ENCODE measurements at regions not wholly inside any gene's neighbourhood (a gene's known extent, or its start where the extent isn't known, plus 50 kb on each side); places are given as distances from the start of the nearest gene placed in this dataset.

- no peak overlapping the region for H3K27ac ChIP-seq
- no peak for TF ChIP-seq Cebpa-rat (IDR thresholded peaks at IDR 0.05)
- no peaks in the 10 kb centered on the region for H3K36me3 ChIP-seq
- no peaks in the 10 kb centered on the region for H3K4me1 ChIP-seq
- no peak overlapping the region for H3K4me3 ChIP-seq
- H3K27me3 ChIP-seq = no peaks in the 10 kb centered on the region
- peaks cover 5% of the 10 kb centered on the region; the same call in 1 of the 2 replicates for H3K9me3 ChIP-seq
- no peaks in the 10 kb centered on the region for H4K20me1 ChIP-seq
- H3K9ac ChIP-seq = no peak overlapping the region
- H3K4me2 ChIP-seq = no peak overlapping the region
Observed at GRCh38 chr2:6081955-6082624, 389.9 kb downstream of the SOX11 start.

- Histone ChIP-seq H3K4me3 (no peak overlapping the region), H3K4me2 (no peak overlapping the region), H3K9me3 (peaks cover 6% of the 10 kb centered on the region; the same call in 1 of the 2 replicates), H3K9ac (no peak overlapping the region), H3K27me3 (no peaks in the 10 kb centered on the region), H4K20me1 (no peaks in the 10 kb centered on the region), H3K36me3 (no peaks in the 10 kb centered on the region), H3K27ac (no peak overlapping the region), H3K4me1 (no peaks in the 10 kb centered on the region)
- TF ChIP-seq Cebpa-rat (IDR thresholded peaks at IDR 0.05) = no peak
Observed at GRCh38 chr2:6082625-6083018, 390.4 kb downstream of the SOX11 start.

DNA sequence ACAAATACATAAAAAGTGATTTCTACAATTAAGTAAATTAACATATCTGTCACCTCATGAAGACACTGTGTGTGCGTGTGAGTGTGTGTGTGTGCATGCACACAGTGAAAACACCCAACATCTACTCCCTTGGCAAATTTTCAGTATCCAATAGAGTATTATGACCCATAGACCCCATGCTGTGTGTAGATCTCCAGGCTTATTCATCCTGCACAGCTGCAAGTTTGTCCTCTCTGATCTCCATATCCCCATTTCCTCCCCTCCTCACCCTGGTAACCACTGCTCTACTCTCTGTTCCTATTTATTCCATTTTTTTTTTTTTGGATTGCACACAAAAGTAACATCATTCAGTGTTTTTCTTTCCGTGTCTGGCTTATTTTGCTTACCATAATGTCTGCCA is 391.0 kb downstream of the SOX11 start:
- Histone ChIP-seq H3K9me3 (peaks cover 6% of the 10 kb centered on the region; the same call in 1 of the 2 replicates), H4K20me1 (no peaks in the 10 kb centered on the region), H3K4me3 (no peak overlapping the region), H3K9ac (no peak overlapping the region), H3K27ac (no peak overlapping the region), H3K36me3 (no peaks in the 10 kb centered on the region), H3K4me1 (no peaks in the 10 kb centered on the region), H3K4me2 (no peak overlapping the region), H3K27me3 (no peaks in the 10 kb centered on the region)
- TF ChIP-seq Cebpa-rat (IDR thresholded peaks at IDR 0.05) = no peak

GRCh38 chr2:6089474-6089873 is 397.3 kb downstream of the SOX11 start:
- Histone ChIP-seq H3K9me3 (peaks cover 6% of the 10 kb centered on the region; the same call in 1 of the 2 replicates), H3K4me2 (no peak overlapping the region), H3K27ac (no peak overlapping the region), H3K27me3 (no peaks in the 10 kb centered on the region), H3K4me3 (no peak overlapping the region), H3K36me3 (no peaks in the 10 kb centered on the region), H3K9ac (no peak overlapping the region), H4K20me1 (no peaks in the 10 kb centered on the region), H3K4me1 (no peaks in the 10 kb centered on the region)
- TF ChIP-seq Cebpa-rat (IDR thresholded peaks at IDR 0.05) = no peak

DNA sequence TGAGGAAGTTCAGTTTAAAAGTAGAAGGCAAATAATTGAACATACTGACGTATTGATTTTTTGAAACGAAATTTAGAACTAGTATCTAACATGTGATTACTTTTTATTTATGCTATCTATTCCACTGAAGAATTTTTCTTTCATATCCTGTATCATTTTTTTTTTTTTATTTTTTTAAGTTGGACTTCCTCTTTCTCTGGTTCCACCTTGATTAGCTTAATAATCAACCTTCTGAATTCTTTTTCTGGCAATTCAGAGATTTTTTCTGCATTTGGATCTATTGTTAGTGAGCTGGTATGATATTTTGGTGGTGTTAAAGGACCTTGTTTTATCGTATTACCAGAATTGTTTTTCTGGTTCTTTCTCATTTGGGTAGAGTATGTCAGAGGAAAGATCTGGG is 411.2 kb downstream of the SOX11 start:
- Histone ChIP-seq H3K27me3 (no peaks in the 10 kb centered on the region), H3K4me2 (no peak overlapping the region), H4K20me1 (no peaks in the 10 kb centered on the region), H3K4me1 (no peaks in the 10 kb centered on the region), H3K9me3 (no peaks in the 10 kb centered on the region), H3K36me3 (no peaks in the 10 kb centered on the region), H3K4me3 (no peak overlapping the region), H3K27ac (no peak overlapping the region), H3K9ac (no peak overlapping the region)
- TF ChIP-seq Cebpa-rat (IDR thresholded peaks at IDR 0.05) = no peak

GRCh38 chr2:6103949-6104348 is 411.8 kb downstream of the SOX11 start:
- Histone ChIP-seq H3K27ac (no peak overlapping the region), H3K36me3 (no peaks in the 10 kb centered on the region), H3K27me3 (no peaks in the 10 kb centered on the region), H3K4me2 (no peak overlapping the region), H3K4me1 (no peaks in the 10 kb centered on the region), H3K9me3 (no peaks in the 10 kb centered on the region), H4K20me1 (no peaks in the 10 kb centered on the region), H3K4me3 (no peak overlapping the region), H3K9ac (no peak overlapping the region)
- no peak for TF ChIP-seq Cebpa-rat (IDR thresholded peaks at IDR 0.05)

- no peak overlapping the region for H3K4me3 ChIP-seq
- no peak overlapping the region for H3K27ac ChIP-seq
- no peaks in the 10 kb centered on the region for H3K36me3 ChIP-seq
- no peaks in the 10 kb centered on the region for H3K4me1 ChIP-seq
- H3K27me3 ChIP-seq = no peaks in the 10 kb centered on the region
- TF ChIP-seq Cebpa-rat (IDR thresholded peaks at IDR 0.05) = no peak
- no peak overlapping the region for H3K4me2 ChIP-seq
- no peak overlapping the region for H3K9ac ChIP-seq
- no peaks in the 10 kb centered on the region for H3K9me3 ChIP-seq
- H4K20me1 ChIP-seq = no peaks in the 10 kb centered on the region
Observed at GRCh38 chr2:6107290-6107689, 415.1 kb downstream of the SOX11 start.

- TF ChIP-seq Cebpa-rat (IDR thresholded peaks at IDR 0.05) = no peak
- H3K36me3 ChIP-seq = no peaks in the 10 kb centered on the region
- no peaks in the 10 kb centered on the region for H3K27me3 ChIP-seq
- no peak overlapping the region for H3K27ac ChIP-seq
- no peak overlapping the region for H3K4me2 ChIP-seq
- no peak overlapping the region for H3K4me3 ChIP-seq
- H4K20me1 ChIP-seq = no peaks in the 10 kb centered on the region
- no peaks in the 10 kb centered on the region for H3K4me1 ChIP-seq
- no peaks in the 10 kb centered on the region for H3K9me3 ChIP-seq
- no peak overlapping the region for H3K9ac ChIP-seq
Observed at GRCh38 chr2:6109831-6110230, 417.6 kb downstream of the SOX11 start.

DNA sequence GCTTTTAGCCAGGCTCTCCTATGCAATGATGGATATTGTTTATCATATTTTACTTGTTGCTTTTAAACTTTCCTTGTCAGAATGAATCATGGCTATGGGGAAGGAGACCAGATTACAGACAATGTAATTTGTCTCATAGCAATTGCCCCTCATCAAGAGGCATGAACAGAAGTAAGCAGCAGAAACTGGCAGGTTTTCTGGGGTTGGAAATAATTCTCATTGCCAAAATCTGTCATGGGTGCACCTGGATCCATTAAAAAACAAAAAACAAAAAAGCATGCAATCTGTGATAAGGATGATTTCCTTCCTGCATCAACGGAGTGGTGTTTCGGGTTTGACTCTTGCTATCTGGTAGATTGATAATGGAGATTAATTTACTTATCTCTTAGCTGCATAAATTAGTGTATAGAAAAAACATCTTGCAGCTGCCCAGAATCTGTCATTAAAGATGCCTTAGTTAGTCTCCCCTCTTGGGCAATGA is 419.6 kb downstream of the SOX11 start:
- H3K9me3 ChIP-seq = no peaks in the 10 kb centered on the region
- no peaks in the 10 kb centered on the region for H3K36me3 ChIP-seq
- H3K4me2 ChIP-seq = no peak overlapping the region
- H4K20me1 ChIP-seq = no peaks in the 10 kb centered on the region
- no peaks in the 10 kb centered on the region for H3K4me1 ChIP-seq
- H3K27ac ChIP-seq = no peak overlapping the region
- TF ChIP-seq Cebpa-rat (IDR thresholded peaks at IDR 0.05) = no peak
- H3K4me3 ChIP-seq = no peak overlapping the region
- no peaks in the 10 kb centered on the region for H3K27me3 ChIP-seq
- H3K9ac ChIP-seq = no peak overlapping the region

GRCh38 chr2:6113786-6114185 is 421.6 kb downstream of the SOX11 start:
- no peak for TF ChIP-seq Cebpa-rat (IDR thresholded peaks at IDR 0.05)
- Histone ChIP-seq H3K4me1 (no peaks in the 10 kb centered on the region), H3K9me3 (no peaks in the 10 kb centered on the region), H3K27ac (no peak overlapping the region), H3K9ac (no peak overlapping the region), H3K4me2 (no peak overlapping the region), H3K27me3 (no peaks in the 10 kb centered on the region), H4K20me1 (no peaks in the 10 kb centered on the region), H3K4me3 (no peak overlapping the region), H3K36me3 (no peaks in the 10 kb centered on the region)

DNA sequence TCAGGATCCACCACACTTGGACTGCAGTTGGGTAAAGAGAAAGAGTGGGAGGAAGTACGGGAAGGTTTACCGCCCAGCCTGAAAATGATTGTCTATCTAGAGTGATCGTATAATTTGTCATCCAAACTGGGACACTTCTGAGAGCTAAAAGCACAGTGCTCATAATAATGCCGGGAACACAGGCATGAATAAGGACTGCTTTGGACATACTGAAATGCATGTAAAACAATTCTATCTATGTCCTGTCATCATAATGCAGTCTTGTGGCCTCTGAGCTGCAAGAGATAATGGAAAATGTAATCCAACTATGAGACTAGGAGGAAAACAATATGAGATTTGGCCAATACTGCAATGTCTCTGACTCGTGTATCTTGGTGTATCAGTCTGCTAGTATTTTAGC is 435.5 kb downstream of the SOX11 start:
- Histone ChIP-seq H3K4me1 (no peaks in the 10 kb centered on the region), H3K4me2 (no peak overlapping the region), H3K4me3 (no peak overlapping the region), H3K27ac (no peak overlapping the region), H3K27me3 (no peaks in the 10 kb centered on the region), H3K9ac (no peak overlapping the region), H4K20me1 (no peaks in the 10 kb centered on the region), H3K36me3 (no peaks in the 10 kb centered on the region), H3K9me3 (no peaks in the 10 kb centered on the region)
- no peak for TF ChIP-seq Cebpa-rat (IDR thresholded peaks at IDR 0.05)

Measured in BLaER1 (cell line).